Ovary (tissue), 7 donors: ENCODE measurements at regions not wholly inside any gene's neighbourhood (a gene's known extent, or its start where the extent isn't known, plus 50 kb on each side); places are given as distances from the start of the nearest gene placed in this dataset.

Experiments
- DNase-seq, 5 donors: peaks; one replicate each; pipeline ENCODE4 v3.0.0-alpha.2; 2019 to 2020
- H3K27ac ChIP-seq, 2 donors: fragments of 200-600 bp; one replicate each; pipeline versions ENCODE4 v1.5.1 to v1.8.0; 2019 to 2022
- H3K27me3 ChIP-seq: fragments of 200-600 bp; one replicate; pipeline ENCODE4 v1.8.0; 2022
- H3K36me3 ChIP-seq: fragments of 200-600 bp; sonication (generic); one replicate; pipeline ENCODE4 v1.5.1; 2019
- H3K4me1 ChIP-seq: one replicate; pipeline ENCODE4 v1.8.1; 2013; ENCODE audit warnings: mild to moderate bottlenecking, moderate library complexity; ENCODE audit not compliant: insufficient read depth
- H3K4me3 ChIP-seq: fragments of 200-600 bp; sonication (generic); one replicate; pipeline ENCODE4 v1.5.1; 2017
- H3K9me3 ChIP-seq, 2 donors: fragments of 200-600 bp in 1 of 2; sonication (generic) in 1 of 2; one replicate each; pipeline versions ENCODE4 v1.5.1 to v1.8.1; 2013 to 2019; ENCODE audit warnings: mild to moderate bottlenecking in 1 of 2, moderate library complexity in 1 of 2
- EP300 ChIP-seq: sonication (generic); formaldehyde crosslinking; IDR thresholded peaks from one replicate; pipeline ENCODE4 v1.6.1; 2017; ENCODE audit warnings: antibody characterized with exemption
- POLR2A ChIP-seq: fragments of 450-650 bp; IDR thresholded peaks from one replicate; pipeline ENCODE4 v1.6.1; 2017; ENCODE audit warnings: antibody characterized with exemption, mild to moderate bottlenecking, moderate library complexity
- WGBS, 3 donors: extraction: QIAGEN DNeasy Blood & Tissue Kit in 1 of 3; methylation state at CpG; one replicate each; pipeline versions ENCODE4 v1.1.5 to v1.1.7; 2013 to 2017; 5-methylcytosine and 5-hydroxymethylcytosine counted together
- intact Hi-C, 4 donors: fragments of 100-400 bp; cut with DNase I; formaldehyde crosslinking; loops; one replicate each; pipeline versions ENCODE4 v1.11.0 to v1.15.1; 2022 to 2023
- TF ChIP-seq, protein P1 (sequence below), 3 donors: fragments of 450-650 bp in 2 of 3; fragments of 200-600 bp in 1 of 3; IDR thresholded peaks; one replicate each; pipeline versions ENCODE4 v1.5.1 to v1.8.0; 2016 to 2022; ENCODE audit warnings: antibody characterized with exemption in 3 of 3, mild to moderate bottlenecking in 1 of 3
- donor health status: DM: no; HTN: no; CAD: no; lungs with moderate emphysema.
- donor health status: DM: no; HTN: no; CAD: no.
- donor health status: Bipolar disorder and iron deficiency.
- donor health status: DM: no; HTN: no; CAD: no.
- donor health status: DM: yes; HTN: yes; CAD: no.

DNA sequence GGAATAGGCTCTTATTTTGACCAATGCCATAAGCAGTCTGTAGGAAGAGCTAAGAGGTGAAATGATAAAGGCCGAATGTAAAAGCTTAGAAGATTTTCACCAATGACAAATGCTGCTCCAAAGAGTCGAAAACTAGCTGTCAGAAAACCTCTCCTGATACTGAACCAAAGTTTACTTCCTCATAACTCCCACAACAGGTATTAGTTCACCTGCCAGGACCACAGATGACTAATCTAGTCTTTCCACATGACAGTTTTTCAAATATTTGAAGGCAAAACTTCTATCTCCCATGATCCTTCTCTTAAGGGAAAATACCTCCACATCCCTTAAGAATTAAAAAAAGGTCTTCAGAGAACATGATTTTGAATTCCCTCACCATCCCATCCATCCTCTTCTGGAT lies 473.2 kb upstream of the SPHKAP start:
- Histone ChIP-seq H3K9me3 (no peaks in the 10 kb centered on the region), H3K36me3 (no peaks in the 10 kb centered on the region), H3K4me1 (peaks cover 2% of the 10 kb centered on the region), H3K27ac (no peak overlapping the region), H3K4me3 (no peak overlapping the region), H3K27me3 (no peaks in the 10 kb centered on the region)
- intact Hi-C loops: loop anchor here in 1 of 4 donors (10.0 kb wide), 1 partner anchor 760 kb away; no protein-coding TSS in a partner anchor
- no peak for DNase-seq
- TF ChIP-seq EP300 (no peak), POLR2A (no peak)
- TF ChIP-seq, protein P1, sequence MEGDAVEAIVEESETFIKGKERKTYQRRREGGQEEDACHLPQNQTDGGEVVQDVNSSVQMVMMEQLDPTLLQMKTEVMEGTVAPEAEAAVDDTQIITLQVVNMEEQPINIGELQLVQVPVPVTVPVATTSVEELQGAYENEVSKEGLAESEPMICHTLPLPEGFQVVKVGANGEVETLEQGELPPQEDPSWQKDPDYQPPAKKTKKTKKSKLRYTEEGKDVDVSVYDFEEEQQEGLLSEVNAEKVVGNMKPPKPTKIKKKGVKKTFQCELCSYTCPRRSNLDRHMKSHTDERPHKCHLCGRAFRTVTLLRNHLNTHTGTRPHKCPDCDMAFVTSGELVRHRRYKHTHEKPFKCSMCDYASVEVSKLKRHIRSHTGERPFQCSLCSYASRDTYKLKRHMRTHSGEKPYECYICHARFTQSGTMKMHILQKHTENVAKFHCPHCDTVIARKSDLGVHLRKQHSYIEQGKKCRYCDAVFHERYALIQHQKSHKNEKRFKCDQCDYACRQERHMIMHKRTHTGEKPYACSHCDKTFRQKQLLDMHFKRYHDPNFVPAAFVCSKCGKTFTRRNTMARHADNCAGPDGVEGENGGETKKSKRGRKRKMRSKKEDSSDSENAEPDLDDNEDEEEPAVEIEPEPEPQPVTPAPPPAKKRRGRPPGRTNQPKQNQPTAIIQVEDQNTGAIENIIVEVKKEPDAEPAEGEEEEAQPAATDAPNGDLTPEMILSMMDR (IDR thresholded peaks at IDR 0.05): no peak
- WGBS, 3 donors: 82 to 95% (median 85%) methylated on average over 2 of the region's 2 CpGs

DNA sequence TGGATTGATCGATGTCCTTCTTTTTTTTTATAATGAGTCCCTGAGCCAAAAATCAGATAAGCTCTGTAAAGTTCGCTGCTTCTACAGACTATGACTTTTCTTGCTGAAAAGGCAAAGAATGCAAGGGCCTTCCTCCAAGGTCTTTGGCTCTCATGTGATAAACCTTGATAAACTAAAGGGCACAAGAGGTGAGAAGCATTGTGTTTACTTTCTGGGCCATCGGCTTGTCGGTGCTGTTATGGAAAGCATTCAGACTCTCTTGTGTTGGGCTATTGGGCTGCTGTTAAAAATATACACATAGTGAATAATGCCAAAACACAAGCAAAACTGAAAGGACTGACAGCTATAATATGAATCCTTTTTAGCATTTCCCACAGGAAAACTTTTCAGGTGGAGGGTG lies 472.4 kb upstream of the SPHKAP start:
- Histone ChIP-seq H3K4me3 (no peak overlapping the region), H3K9me3 (no peaks in the 10 kb centered on the region), H3K4me1 (peaks cover 2% of the 10 kb centered on the region), H3K27me3 (no peaks in the 10 kb centered on the region), H3K36me3 (no peaks in the 10 kb centered on the region), H3K27ac (no peak overlapping the region)
- no peak for TF ChIP-seq EP300
- TF ChIP-seq POLR2A: no peak
- TF ChIP-seq, protein P1 (IDR thresholded peaks at IDR 0.05): no peak
- no peak for DNase-seq
- 58 to 71% (median 66%) methylated on average over 4 of the region's 4 CpGs for WGBS, 3 donors
- intact Hi-C loops: loop anchor here in 1 of 4 donors (10.0 kb wide), 1 partner anchor 759 kb away; no protein-coding TSS in a partner anchor

DNA sequence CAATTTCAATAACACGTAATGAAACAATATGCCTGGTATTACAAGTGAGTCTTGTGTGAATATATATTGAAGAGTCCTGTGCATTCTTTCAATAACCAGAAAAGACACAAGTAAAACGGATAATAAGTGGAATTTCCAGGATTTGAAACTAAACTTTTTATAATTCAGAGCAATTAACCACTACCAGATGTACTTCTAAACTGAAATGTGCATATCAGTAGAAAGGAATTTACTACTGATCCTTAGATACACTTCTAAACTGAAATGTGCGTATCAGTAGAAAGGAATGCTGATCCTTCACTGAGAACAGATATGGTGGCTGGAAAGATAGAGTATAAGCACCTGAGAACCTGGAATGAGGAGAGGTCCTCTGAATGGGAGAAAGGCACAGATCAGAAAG lies 470.9 kb upstream of the SPHKAP start:
- Histone ChIP-seq H3K9me3 (no peaks in the 10 kb centered on the region), H3K4me1 (peaks cover 2% of the 10 kb centered on the region), H3K27ac (no peak overlapping the region), H3K36me3 (no peaks in the 10 kb centered on the region), H3K4me3 (no peak overlapping the region), H3K27me3 (no peaks in the 10 kb centered on the region)
- 53 to 85% (median 79%) methylated on average over 3 of the region's 3 CpGs for WGBS, 3 donors
- TF ChIP-seq POLR2A (no peak), EP300 (no peak)
- TF ChIP-seq, protein P1 (IDR thresholded peaks at IDR 0.05): no peak
- intact Hi-C loops: loop anchor here in 1 of 4 donors (10.0 kb wide), 1 partner anchor 758 kb away; no protein-coding TSS in a partner anchor
- DNase-seq: no peak

DNA sequence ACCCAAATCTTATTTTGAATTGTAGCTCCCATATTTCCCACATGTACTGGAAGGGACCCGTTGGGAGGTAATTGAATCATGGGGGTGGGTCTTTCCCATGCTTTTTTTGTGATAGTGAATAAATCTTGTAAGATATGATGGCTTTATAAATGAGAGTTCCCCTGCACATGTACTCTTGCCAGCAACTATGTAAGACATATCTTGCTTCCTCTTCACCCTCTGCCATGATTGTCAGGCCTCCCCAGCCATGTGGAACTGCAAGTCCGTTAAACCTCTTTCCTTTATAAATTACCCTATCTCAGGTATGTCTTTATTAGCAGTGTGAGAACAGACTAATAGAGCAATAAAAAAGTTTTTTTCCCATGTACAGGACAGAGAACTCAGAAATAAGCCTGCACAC lies 468.4 kb upstream of the SPHKAP start:
- 64 to 68% (median 67%) methylated on average over 2 of the region's 2 CpGs for WGBS, 3 donors
- TF ChIP-seq, protein P1 (IDR thresholded peaks at IDR 0.05): no peak
- TF ChIP-seq EP300: no peak
- TF ChIP-seq POLR2A: no peak
- H3K27me3 ChIP-seq: no peaks in the 10 kb centered on the region
- H3K27ac ChIP-seq: no peak overlapping the region
- no peaks in the 10 kb centered on the region for H3K9me3 ChIP-seq
- H3K4me1 ChIP-seq: no peaks in the 10 kb centered on the region
- no peak for DNase-seq
- H3K4me3 ChIP-seq: no peak overlapping the region
- H3K36me3 ChIP-seq: no peaks in the 10 kb centered on the region
- intact Hi-C loops: loop anchor here in 1 of 4 donors (10.0 kb wide), 1 partner anchor 755 kb away; no protein-coding TSS in a partner anchor
